B cell (primary cell): ENCODE measurements at regions not wholly inside any gene's neighbourhood (a gene's known extent, or its start where the extent isn't known, plus 50 kb on each side); places are given as distances from the start of the nearest gene placed in this dataset.

Experiments
- CTCF ChIP-seq: fragments of 200-600 bp; IDR thresholded peaks from one replicate; pipeline ENCODE4 v1.8.0; 2022; ENCODE audit warnings: antibody characterized with exemption, mild to moderate bottlenecking
- EZH2 ChIP-seq: IDR thresholded peaks from 2 replicates; pipeline ENCODE4 v1.6.1; 2012; ENCODE audit warnings: borderline replicate concordance, low read depth, mild to moderate bottlenecking, moderate library complexity, low read length; ENCODE audit not compliant: insufficient read depth, poor library complexity, severe bottlenecking

- TF ChIP-seq CTCF (no peak), EZH2 (no peak)
Observed at GRCh38 chr6:134680021-134680420, 269.9 kb downstream of the ALDH8A1 start.
